Breast epithelium (tissue), 4 donors: ENCODE measurements at regions not wholly inside any gene's neighbourhood (a gene's known extent, or its start where the extent isn't known, plus 50 kb on each side); places are given as distances from the start of the nearest gene placed in this dataset.

ENCODE experiments used
- DNase-seq, 2 donors: peaks; one replicate each; pipeline ENCODE4 v3.0.0-alpha.2; 2019; ENCODE audit warnings: low spot score in 2 of 2
- H3K27ac ChIP-seq, 2 donors: fragments of 200-600 bp; sonication (generic) in 1 of 2; one replicate each; pipeline ENCODE4 v1.5.1; 2016 to 2019; ENCODE audit warnings: mild to moderate bottlenecking in 1 of 2
- H3K27me3 ChIP-seq, 2 donors: fragments of 200-600 bp; sonication (generic) in 1 of 2; one replicate each; pipeline versions ENCODE4 v1.5.1 to v1.6.0; 2017 to 2019; ENCODE audit warnings: control low read depth in 1 of 2, mild to moderate bottlenecking in 1 of 2
- H3K36me3 ChIP-seq: fragments of 200-600 bp; one replicate; pipeline ENCODE4 v1.5.1; 2019
- H3K4me1 ChIP-seq, 2 donors: fragments of 200-600 bp; sonication (generic); one replicate each; pipeline ENCODE4 v1.5.1; 2016 to 2019; ENCODE audit warnings: control low read depth in 1 of 2
- H3K4me3 ChIP-seq, 3 donors: fragments of 200-600 bp; sonication (generic); 1 replicate in 2 of 3; 2 replicates in 1 of 3; pipeline ENCODE4 v1.5.1; 2016 to 2019; ENCODE audit warnings: mild to moderate bottlenecking in 3 of 3, moderate library complexity in 2 of 3
- H3K9me3 ChIP-seq, 2 donors: fragments of 200-600 bp; sonication (generic) in 1 of 2; one replicate each; pipeline ENCODE4 v1.5.1; 2016 to 2019; ENCODE audit warnings: control low read depth in 1 of 2
- POLR2A ChIP-seq: fragments of 450-650 bp; IDR thresholded peaks from one replicate; pipeline ENCODE4 v1.6.1; 2016; ENCODE audit warnings: antibody characterized with exemption, mild to moderate bottlenecking, moderate library complexity
- POLR2AphosphoS5 ChIP-seq, 3 donors: sonication (generic); formaldehyde crosslinking; IDR thresholded peaks; one replicate each; pipeline ENCODE4 v1.6.1; 2017; ENCODE audit warnings: antibody characterized with exemption in 3 of 3
- intact Hi-C: fragments of 100-400 bp; cut with DNase I; formaldehyde crosslinking; loops from one replicate; pipeline ENCODE4 v1.15.1; 2023; ENCODE audit warnings: low total_unique reads
- TF ChIP-seq, protein P1 (sequence below), 3 donors: fragments of 450-650 bp; IDR thresholded peaks; one replicate each; pipeline ENCODE4 v1.5.1; 2016 to 2017; ENCODE audit warnings: antibody characterized with exemption in 3 of 3, mild to moderate bottlenecking in 3 of 3, moderate library complexity in 3 of 3

DNA sequence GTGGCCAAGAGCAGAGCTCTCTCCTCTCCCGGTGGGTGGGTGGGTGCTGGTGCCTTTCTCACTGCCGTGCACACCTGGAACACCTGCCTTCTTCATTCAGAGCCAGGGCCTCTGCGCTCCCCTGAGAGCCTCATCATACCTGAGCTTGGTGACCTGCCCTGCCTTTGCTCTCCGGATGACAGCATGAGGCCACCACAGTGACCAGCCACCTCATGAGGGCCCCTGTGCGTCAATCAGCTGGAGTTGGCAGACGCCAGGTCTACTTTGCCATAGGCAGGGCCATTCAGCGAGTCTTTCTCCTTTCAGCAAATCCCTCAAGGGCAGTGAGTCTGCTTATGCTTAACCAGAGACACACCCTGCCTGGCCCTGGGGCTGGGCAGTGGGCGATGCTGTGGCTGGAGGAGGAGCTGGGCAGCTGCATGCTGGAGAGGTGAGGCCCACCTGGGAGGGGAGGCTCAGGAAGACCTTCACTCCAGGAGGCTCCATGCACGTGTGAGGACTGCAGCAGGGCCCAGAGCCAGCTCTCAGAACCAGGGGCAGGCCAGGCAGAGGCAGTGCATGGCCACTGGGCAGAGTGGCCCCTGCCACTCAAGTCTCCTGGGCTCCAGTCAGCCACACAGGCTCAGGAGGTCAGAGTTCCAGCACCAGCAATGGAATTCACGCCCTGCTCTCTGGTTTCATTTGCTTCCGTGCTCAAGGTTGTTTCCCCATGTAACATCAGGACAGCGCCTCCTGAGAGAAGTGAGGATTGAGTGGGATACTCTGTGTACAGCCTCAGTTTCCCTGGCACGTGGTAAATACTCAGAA lies 417.5 kb upstream of the MYT1L start:
- Histone ChIP-seq H3K4me1 (no peaks in the 10 kb centered on the region), H3K36me3 (no peaks in the 10 kb centered on the region), H3K4me3 (no peak overlapping the region), H3K27me3 (no peaks in the 10 kb centered on the region), H3K9me3 (peaks cover 0 to 4% of the 10 kb centered on the region in 2 donors), H3K27ac (no peak overlapping the region)
- intact Hi-C loops, result no loop called here
- no peak for TF ChIP-seq POLR2AphosphoS5 (IDR thresholded peaks at IDR 0.05)
- DNase-seq, result no peak

DNA sequence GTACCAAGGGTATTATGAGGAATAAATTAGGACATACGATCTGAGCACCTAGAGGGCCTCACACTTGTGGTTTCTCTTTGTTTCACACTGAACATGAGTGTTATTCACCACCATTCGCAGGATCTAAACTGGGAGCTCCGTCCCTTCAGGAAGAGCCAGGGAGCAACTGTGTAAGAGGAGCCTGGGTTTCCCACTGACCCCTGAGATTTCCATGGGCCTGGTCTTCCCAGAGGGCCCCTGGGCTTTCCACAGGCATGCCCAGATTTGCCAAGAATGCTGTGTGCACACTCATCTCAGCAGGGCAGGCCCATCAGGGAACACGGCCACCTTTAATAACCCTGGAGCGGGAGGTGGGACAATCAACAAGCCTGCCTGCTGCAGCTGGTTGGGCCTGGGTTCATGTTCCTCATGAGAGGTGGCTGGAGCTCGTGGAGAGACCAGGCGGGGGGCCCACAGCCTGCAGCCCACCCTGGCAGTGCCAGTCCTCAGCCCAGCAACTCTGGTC lies 416.8 kb upstream of the MYT1L start:
- DNase-seq, result no peak
- no peak overlapping the region for H3K4me3 ChIP-seq
- H3K27me3 ChIP-seq, result no peaks in the 10 kb centered on the region
- no peaks in the 10 kb centered on the region for H3K4me1 ChIP-seq
- no peak for TF ChIP-seq POLR2A
- TF ChIP-seq, protein P1, sequence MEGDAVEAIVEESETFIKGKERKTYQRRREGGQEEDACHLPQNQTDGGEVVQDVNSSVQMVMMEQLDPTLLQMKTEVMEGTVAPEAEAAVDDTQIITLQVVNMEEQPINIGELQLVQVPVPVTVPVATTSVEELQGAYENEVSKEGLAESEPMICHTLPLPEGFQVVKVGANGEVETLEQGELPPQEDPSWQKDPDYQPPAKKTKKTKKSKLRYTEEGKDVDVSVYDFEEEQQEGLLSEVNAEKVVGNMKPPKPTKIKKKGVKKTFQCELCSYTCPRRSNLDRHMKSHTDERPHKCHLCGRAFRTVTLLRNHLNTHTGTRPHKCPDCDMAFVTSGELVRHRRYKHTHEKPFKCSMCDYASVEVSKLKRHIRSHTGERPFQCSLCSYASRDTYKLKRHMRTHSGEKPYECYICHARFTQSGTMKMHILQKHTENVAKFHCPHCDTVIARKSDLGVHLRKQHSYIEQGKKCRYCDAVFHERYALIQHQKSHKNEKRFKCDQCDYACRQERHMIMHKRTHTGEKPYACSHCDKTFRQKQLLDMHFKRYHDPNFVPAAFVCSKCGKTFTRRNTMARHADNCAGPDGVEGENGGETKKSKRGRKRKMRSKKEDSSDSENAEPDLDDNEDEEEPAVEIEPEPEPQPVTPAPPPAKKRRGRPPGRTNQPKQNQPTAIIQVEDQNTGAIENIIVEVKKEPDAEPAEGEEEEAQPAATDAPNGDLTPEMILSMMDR (IDR thresholded peaks at IDR 0.05), result no peak
- TF ChIP-seq POLR2AphosphoS5 (IDR thresholded peaks at IDR 0.05), result no peak
- H3K27ac ChIP-seq, result no peak overlapping the region
- intact Hi-C loops, result no loop called here
- no peaks in the 10 kb centered on the region for H3K9me3 ChIP-seq
- H3K36me3 ChIP-seq, result no peaks in the 10 kb centered on the region

DNA sequence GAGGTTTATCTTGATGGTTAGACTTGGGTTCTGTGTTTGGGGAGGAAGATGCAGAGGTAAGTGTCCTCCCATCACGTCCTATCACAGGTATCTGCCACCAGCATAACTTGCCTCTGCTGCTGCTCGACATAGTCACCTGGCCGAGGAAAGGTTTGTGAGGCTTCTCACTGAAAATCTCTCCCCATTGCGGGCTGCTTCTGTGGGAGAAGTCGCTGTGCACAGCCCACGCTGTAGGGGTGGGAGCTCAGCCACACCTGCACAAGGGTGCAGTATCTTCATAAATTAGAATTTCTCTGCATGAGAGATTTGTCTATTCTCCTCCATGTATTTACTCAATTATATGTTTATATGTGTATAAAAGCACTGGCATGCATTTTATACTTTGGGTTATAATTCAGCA lies 415.7 kb upstream of the MYT1L start:
- no peak for DNase-seq
- Histone ChIP-seq H3K27me3 (no peaks in the 10 kb centered on the region), H3K4me3 (no peak overlapping the region), H3K27ac (no peak overlapping the region), H3K4me1 (no peaks in the 10 kb centered on the region), H3K36me3 (no peaks in the 10 kb centered on the region), H3K9me3 (no peaks in the 10 kb centered on the region)
- intact Hi-C loops, result no loop called here
- TF ChIP-seq POLR2AphosphoS5 (IDR thresholded peaks at IDR 0.05) (no peak), POLR2A (no peak)
- TF ChIP-seq, protein P1 (IDR thresholded peaks at IDR 0.05), result no peak

DNA sequence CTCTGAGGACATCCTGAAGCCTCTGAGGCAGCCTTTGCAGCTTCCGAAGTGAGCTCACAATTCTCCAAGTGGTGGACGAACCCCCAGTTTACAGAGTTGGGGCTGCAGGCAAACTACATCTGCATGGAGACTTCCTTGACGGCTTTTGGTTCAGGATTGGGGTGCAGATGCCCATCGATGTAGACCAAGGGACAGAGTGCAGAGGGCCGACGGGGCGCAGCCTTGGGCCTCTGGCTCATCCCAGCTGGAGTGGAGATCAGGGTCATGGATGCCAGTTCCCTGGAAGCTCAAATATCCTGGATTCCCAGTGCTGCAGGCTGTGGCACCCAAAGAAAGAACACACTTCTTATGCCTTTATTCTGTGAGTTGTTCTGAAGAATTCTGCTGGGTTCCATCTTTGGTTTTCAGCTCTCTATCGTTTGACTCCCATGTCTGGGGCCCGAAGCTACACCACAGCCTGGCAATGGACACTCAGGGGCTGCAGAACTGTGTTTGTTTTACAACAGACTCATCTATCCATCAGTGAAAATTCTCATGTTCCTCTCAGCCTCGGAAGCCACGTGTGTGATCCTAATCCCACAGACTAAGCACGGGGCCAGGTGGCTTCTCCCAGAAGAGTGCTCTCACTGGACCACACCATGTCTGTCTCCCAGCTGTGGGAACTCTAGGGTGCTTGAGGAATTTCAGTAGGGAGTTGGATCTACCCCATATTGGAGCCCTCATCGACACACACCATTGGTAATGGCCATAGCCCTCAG lies 414.1 kb upstream of the MYT1L start:
- Histone ChIP-seq H3K4me3 (no peak overlapping the region), H3K36me3 (no peaks in the 10 kb centered on the region), H3K9me3 (no peaks in the 10 kb centered on the region), H3K4me1 (no peaks in the 10 kb centered on the region), H3K27ac (no peak overlapping the region), H3K27me3 (no peaks in the 10 kb centered on the region)
- TF ChIP-seq, protein P1 (IDR thresholded peaks at IDR 0.05), result no peak
- no peak for TF ChIP-seq POLR2AphosphoS5 (IDR thresholded peaks at IDR 0.05)
- TF ChIP-seq POLR2A, result no peak
- intact Hi-C loops, result no loop called here
- DNase-seq, result no peak

DNA sequence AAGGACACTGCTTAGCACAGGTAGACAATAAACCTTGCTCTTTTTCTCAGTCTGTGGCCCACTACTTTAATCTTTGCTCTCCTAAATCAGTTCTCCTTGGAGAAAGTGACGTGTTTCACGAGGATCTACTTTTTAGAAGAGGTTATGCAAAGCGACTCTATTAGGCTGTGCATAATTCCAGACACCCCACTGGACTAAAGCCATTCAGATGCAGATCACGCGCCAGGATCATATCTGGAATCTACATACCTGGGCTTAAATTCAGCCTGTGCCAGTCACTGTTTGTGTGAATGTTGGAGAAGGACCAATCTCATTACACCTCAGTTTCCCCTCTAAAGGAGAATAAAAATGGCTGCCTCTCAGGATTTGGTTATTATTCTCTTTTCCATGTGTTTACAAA lies 413.0 kb upstream of the MYT1L start:
- H3K4me3 ChIP-seq, result no peak overlapping the region
- H3K36me3 ChIP-seq, result no peaks in the 10 kb centered on the region
- H3K9me3 ChIP-seq, result no peaks in the 10 kb centered on the region
- no peaks in the 10 kb centered on the region for H3K27me3 ChIP-seq
- H3K4me1 ChIP-seq, result no peaks in the 10 kb centered on the region
- H3K27ac ChIP-seq, result no peak overlapping the region
- intact Hi-C loops, result no loop called here
- TF ChIP-seq, protein P1 (IDR thresholded peaks at IDR 0.05), result no peak
- no peak for TF ChIP-seq POLR2AphosphoS5 (IDR thresholded peaks at IDR 0.05)
- TF ChIP-seq POLR2A, result no peak
- no peak for DNase-seq
